ENCODE measurements at regions not wholly inside any gene's neighbourhood (a gene's known extent, or its start where the extent isn't known, plus 50 kb on each side); places are given as distances from the start of the nearest gene placed in this dataset.

DNA sequence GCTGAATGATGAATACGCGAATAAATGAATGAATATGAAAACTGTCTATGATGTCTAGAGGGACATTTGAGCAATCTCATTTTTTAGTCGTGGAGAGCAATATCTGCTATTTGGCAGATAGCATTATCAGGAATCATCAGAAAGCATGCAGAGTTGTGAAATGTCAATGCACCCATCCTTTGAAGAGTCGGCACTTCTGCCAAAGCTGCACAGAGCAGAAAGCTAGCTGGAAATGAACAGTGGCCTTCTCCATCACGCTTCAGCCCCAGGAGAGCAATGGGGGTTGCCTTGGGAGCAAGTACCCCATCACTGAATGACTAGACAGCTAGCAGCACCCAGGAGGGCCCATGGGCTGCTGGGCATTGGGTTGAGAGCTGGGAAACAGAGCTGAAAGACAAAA lies 69.1 kb upstream of the PROK2 start:
- intact Hi-C loops (cut with DNase I, micrococcal nuclease): no loop called here
- DNase-seq (no peak), ATAC-seq (no peak)

GRCh38 chr3:71851878-71852277 lies 66.9 kb upstream of the PROK2 start:
- DNase-seq: no peak
- ATAC-seq: no peak
- intact Hi-C loops (cut with DNase I, micrococcal nuclease): no loop called here

- ATAC-seq (no peak), DNase-seq (no peak)
- intact Hi-C loops (cut with DNase I, micrococcal nuclease): no loop called here
Observed at GRCh38 chr3:71850654-71851053, 65.7 kb upstream of the PROK2 start.

- ATAC-seq (no peak), DNase-seq (no peak)
- intact Hi-C loops (cut with DNase I, micrococcal nuclease): no loop called here
Observed at GRCh38 chr3:71849681-71850080, 64.7 kb upstream of the PROK2 start.

DNA sequence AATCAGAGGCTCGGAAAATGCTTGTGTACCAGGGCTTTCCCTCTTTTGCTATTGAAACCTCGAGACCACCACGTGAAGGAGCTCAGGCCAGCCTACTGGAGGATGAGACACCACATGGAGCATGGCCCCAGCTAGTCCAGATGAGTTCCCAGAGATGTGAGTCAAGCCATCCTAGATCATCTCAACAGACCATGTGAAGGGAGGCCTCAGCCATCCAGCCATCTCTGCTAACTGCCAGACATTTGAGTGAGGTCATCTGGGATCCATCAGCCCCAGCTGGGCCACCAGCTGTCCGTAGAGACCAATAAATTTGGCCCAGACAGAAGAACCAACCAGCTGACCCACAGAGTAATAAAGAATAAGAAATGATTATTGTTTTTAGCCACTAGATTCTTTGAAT lies 62.8 kb upstream of the PROK2 start:
- ATAC-seq: no peak

DNA sequence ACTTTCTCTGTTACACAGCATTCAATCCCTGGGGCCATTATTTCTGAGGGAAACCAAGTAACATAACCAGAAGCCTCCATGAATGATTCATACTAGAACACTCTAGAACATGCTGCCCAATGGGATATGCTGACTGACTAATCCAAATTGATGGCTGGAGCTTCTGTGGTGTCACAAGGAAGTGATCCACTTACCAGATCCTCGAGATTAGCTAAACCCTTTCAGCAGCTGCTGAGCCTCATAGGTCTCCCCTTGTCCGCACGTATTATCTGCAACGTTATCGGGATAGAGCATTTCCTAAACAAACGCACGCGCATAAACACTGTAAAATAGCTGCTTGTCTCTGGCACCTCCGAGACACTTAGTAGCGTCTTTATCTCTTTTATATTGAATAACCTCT lies 61.2 kb upstream of the PROK2 start:
- intact Hi-C loops (cut with DNase I, micrococcal nuclease): no loop called here
- ATAC-seq: no peak
- no peak for DNase-seq

More for the DNA sequence above, 62.8 kb upstream of the PROK2 start:
- intact Hi-C loops (cut with DNase I, micrococcal nuclease): no loop called here
- no peak for DNase-seq

- ATAC-seq (no peak), DNase-seq (no peak)
- intact Hi-C loops (cut with DNase I, micrococcal nuclease): no loop called here
Observed at GRCh38 chr3:71843071-71843470, 58.1 kb upstream of the PROK2 start.

GRCh38 chr3:71838406-71838805 lies 53.5 kb upstream of the PROK2 start:
- DNase-seq: no peak
- no peak for ATAC-seq
- intact Hi-C loops (cut with DNase I, micrococcal nuclease): no loop called here

Measured in left colon (tissue), 2 donors.